HG03095 (cell line): ENCODE measurements at regions not wholly inside any gene's neighbourhood (a gene's known extent, or its start where the extent isn't known, plus 50 kb on each side); places are given as distances from the start of the nearest gene placed in this dataset.
A peak's percentile ranks its signal among the peaks of the same experiment; 100 is the strongest.

Source experiments
- ATAC-seq: cut with Tn5 transposase; IDR thresholded peaks from one replicate; pipeline ENCODE4 v1.9.1; 2021; ENCODE audit warnings: moderate library complexity; ENCODE audit not compliant: unreplicated experiment

GRCh38 chr2:207256476-207257207 lies 90.9 kb upstream of the KLF7 start:
- no peak for ATAC-seq

GRCh38 chr2:207257251-207258250 lies 91.8 kb upstream of the KLF7 start:
- no peak for ATAC-seq

- ATAC-seq, result no peak
These were observed 92.7 kb upstream of the KLF7 start for GRCh38 chr2:207258263-207258991.

GRCh38 chr2:207260021-207260420 lies 94.3 kb upstream of the KLF7 start:
- ATAC-seq, result no peak

- ATAC-seq, result no peak
These were observed 95.2 kb upstream of the KLF7 start for GRCh38 chr2:207260947-207261346.

- no peak for ATAC-seq
These were observed 98.6 kb upstream of the KLF7 start for GRCh38 chr2:207264310-207264709.

GRCh38 chr2:207265332-207265731 lies 99.6 kb upstream of the KLF7 start:
- no peak for ATAC-seq

- no peak for ATAC-seq
These were observed 100.1 kb upstream of the KLF7 start for GRCh38 chr2:207265869-207266268.

GRCh38 chr2:207266648-207267047 lies 100.9 kb upstream of the KLF7 start:
- no peak for ATAC-seq

- no peak for ATAC-seq
These were observed 103.3 kb upstream of the KLF7 start for GRCh38 chr2:207269038-207269437.

- no peak for ATAC-seq
These were observed 108.9 kb upstream of the KLF7 start for GRCh38 chr2:207274530-207275189.

GRCh38 chr2:207275779-207276178 lies 110.0 kb upstream of the KLF7 start:
- ATAC-seq, result no peak

GRCh38 chr2:207276248-207276647 lies 110.5 kb upstream of the KLF7 start:
- ATAC-seq, result no peak

- no peak for ATAC-seq
These were observed 111.1 kb upstream of the KLF7 start for GRCh38 chr2:207276858-207277257.

- ATAC-seq, result no peak
These were observed 113.8 kb upstream of the KLF7 start for GRCh38 chr2:207279520-207279919.

- no peak for ATAC-seq
These were observed 115.7 kb upstream of the KLF7 start for GRCh38 chr2:207281436-207281835.

- ATAC-seq, result peak; percentile 38
These were observed 117.2 kb upstream of the KLF7 start for GRCh38 chr2:207282916-207283315.

- peak; percentile 35 for ATAC-seq
These were observed 117.6 kb upstream of the KLF7 start for GRCh38 chr2:207283356-207283755.

GRCh38 chr2:207284556-207285472 lies 119.1 kb upstream of the KLF7 start:
- ATAC-seq, result no peak

- ATAC-seq, result no peak
These were observed 119.7 kb upstream of the KLF7 start for GRCh38 chr2:207285473-207285815.
